HG02642 (cell line): ENCODE measurements at regions not wholly inside any gene's neighbourhood (a gene's known extent, or its start where the extent isn't known, plus 50 kb on each side); places are given as distances from the start of the nearest gene placed in this dataset.

Experiments
- ATAC-seq: cut with Tn5 transposase; IDR thresholded peaks from one replicate; pipeline ENCODE4 v1.9.1; 2021; ENCODE audit warnings: mild to moderate bottlenecking; ENCODE audit not compliant: unreplicated experiment, poor library complexity

DNA sequence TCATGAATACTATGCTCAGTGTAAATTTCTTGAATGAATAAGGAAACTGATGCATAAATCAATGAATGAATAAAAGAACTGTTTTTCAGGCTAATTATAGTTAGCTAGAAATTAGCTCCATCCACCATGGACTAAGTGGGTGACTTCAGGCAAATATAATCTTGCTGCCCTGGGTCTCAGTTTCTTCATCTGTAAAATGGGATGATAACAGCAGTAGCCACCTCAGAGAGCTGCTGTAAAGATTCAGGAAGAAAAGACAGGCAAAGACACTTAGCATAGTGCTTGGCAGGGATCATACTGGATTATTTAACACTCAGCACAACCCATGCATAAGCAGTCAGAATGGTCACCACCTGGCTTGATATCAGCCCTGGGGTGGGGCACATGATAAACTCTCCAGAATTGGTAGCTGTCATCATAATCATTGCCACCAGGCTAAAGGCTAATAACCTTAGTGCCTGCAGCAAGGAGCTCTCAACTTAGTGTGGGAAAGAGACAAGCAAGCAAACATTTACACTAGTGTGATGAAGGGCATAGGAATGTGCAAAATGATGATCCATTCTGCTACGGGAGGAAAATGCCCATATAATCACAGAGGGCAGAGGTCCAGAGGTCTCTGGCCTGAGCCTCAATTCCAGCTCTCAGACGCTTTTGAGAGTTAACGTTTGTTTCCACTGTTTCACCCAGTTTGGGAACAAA is 234.7 kb upstream of the TBX3 start:
- ATAC-seq = no peak

DNA sequence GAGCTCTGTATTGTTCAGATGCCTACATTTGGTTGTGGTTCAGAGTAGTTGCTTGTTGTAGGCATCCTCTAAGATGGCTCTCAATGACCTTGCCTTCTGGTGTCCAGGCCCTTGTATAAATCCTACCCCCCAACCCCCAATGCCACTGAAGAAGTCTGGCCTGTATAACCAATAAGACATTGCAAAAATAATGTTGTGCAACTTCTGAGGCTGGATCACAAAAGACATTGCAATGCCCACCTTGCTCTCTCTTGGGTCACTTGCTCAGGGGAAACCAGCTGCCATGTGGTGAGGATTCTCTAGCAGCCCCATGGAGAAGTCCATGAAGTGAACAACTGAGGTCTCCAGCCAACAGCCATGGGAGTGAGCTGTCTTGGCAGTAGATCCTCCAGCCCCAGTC is 234.0 kb upstream of the TBX3 start:
- no peak for ATAC-seq

DNA sequence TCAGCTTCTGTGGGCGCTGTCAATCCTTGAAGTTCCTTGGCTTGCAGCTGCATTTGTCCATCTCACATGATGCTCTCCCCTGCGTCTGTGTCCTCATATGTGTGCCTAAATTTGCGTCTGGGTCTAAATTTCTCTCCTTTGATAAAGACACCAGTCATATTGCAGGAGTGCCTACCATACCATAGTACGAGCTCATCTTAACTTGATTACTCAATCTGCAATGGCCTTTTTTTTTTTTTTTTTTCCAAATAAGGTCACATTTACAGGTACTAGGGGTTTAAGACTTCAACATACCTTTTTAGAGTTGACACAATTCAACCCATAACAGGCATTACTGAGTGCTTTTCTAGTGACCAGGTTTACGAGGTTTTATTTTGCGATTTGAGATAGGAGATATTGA is 233.3 kb upstream of the TBX3 start:
- ATAC-seq = no peak

DNA sequence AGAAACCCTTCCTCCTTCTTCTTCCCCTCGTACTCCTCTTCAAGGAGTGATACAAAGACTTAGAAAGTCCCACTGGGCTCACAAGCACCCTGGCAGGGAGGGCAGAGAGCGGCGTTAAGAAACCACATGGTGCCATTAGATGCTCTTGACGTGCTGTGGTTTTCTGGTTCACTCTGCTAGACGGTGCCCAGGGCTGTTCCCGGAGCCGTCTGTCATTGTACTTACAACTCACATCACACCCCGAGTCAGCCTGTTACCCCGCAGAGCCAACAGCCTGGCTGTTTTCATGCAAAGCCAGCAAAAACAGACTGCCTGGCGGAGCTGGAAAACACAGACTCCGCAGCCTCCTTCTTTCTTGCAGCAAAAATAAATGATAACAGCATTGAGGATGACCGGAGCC is 232.6 kb upstream of the TBX3 start:
- ATAC-seq = no peak

DNA sequence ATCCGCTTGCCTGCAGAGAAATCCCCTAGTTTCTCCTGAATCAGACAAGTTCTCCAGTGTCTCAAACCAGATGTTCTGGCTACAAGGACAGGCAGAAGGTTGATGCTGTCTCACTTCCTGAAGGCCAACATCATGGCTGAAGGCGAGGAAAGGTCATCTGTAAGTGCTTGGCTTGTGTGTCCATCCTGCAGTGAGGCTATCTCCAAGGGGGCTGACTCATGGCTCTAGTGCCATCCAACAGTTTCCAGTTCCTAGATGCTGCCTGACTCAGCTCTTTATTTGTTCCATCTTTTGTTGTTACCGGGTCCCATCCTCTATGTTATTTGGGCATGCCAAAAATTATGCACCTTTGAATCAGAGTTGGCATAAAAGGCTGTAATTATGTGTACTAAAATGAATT is 232.1 kb upstream of the TBX3 start:
- ATAC-seq = no peak

DNA sequence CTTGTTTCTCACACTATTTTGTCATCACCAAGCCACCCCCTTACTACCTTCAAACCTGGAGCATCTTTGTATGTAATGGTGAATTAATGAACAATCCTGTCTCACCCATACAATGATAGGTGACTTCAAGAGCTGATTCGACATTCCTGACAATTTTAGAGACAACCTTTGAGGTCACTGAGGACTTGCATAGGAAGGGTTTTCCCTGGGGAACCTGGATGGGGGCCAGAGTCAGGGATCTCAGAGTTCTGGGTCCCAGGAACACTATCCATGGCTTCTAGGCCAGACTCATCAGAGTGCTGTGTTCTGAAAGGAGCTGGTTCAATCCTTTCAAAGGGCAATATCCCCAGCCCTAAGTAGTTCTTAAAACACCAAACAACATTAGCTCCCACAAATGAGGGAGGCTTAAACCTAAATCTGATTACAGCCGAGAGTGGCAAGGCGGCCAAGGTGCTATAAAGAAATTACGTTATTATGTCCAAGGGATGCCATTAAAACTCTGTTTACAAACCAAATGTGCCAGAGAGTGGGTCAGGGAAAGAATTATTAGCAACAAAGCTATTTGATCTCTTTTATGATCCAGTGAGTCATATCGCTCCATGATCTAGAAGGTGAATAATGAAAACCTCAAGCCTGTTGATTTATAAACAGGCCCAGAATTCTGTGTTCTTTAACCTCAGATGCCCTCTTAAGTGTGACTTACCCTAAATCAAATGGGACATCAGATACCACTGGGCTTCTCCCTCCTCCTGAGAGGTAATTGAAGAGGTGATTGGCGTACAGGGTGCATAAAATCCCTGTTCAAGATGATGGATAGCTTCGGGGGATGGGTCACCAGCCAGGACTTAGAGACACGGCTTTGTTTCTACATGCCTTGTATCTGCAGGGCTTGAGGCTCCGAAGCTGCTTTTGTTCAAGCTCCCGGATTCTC is 230.2 kb upstream of the TBX3 start:
- ATAC-seq = no peak

DNA sequence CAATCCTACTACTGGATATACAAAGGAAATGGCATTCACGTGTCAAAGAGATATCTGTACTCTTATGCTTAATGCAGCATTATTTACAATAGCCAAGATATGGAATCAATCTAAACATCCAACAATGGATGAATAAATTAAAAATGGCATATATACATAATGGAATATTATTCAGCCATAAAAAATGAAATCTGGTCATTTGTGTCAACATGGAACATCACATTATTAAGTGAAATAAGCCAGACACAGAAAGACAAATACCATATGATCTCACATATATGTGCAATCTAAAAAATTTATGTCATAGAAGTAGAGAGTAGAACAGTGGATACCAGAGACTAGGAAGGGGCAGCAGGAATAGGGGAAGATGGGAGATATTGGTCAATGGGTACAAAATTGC is 228.8 kb upstream of the TBX3 start:
- ATAC-seq = no peak

DNA sequence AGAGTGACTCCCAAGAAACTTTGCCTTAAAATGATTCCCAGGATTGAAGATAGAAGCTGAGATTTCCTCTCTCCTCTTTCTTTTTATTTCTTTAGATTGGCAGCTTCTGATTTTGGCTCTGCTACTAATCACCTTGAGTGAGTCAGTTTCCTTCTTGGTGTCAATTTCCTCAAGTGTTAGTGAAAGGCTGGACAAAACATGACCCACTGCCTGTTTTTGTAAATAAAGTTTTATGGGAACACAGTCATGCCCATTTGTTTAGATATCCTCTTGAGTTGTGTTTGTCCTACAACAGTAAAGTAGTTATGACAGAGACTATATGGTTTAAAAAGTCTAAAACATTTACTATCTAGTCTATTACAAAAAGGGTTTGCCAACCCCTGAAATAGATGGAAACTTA is 227.2 kb upstream of the TBX3 start:
- no peak for ATAC-seq

DNA sequence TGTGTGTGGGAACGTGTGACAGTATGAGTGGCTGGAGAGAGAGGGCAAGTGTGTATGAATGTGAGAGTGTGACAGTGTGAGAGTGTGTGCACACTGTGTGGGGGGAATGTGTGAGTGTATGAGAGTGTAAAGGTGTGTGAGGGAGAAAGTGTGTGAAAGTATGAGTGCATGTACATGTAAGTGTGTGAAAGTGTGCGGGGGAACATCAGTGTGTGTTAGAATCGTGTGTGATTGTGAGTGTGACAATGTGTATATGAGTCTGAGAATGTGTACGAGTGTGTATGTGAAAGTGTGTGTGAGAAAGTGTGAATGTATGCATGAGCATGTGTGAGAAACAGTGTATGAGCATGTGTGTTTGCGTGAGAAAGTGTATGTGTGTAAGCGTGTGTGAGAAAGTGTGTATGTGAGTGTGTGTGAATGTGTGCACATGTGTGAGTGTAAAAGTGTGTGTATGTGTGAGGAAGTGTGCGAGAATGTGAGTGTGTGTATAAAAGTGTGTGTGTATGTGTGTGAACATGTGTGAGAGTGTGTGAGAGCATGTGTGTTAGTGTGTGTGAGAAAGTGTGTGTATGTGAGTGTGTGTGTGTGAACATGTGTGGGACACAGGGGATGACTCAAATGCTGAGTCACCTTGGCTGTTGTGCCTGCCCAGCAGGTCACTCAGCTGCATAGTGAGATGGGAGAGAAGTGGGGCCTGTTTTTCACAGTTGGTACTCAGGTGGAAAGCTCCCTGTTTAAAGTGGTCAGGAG is 220.5 kb upstream of the TBX3 start:
- ATAC-seq = no peak

DNA sequence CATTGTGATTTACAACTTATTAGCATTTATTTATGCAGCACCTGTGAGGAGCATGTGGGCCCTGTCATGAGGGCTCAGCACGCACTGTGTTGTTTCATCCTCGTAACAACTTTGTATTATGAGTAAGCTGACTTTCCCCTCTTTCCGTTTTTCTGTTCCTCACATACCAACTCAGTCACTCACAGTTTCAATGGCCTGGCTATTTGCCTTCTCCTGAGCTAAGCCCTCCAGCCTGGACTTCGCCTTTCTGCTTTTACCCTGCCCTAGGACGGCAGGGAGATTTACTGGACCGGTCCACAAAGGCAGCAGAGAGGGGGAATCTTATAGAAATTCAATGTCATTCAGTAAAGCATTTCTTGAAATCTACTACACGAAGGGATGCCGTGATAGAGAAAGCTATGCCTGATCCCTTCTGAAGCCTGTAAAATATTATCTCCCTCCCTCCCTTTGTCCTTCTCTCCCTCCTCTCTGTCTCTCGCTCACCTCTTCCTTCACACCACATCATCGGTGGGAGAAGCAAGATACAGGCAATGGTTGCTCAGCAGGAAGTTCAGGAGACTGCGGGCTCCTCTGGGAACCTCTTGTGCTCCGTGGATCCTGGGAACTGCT is 219.2 kb upstream of the TBX3 start:
- no peak for ATAC-seq

DNA sequence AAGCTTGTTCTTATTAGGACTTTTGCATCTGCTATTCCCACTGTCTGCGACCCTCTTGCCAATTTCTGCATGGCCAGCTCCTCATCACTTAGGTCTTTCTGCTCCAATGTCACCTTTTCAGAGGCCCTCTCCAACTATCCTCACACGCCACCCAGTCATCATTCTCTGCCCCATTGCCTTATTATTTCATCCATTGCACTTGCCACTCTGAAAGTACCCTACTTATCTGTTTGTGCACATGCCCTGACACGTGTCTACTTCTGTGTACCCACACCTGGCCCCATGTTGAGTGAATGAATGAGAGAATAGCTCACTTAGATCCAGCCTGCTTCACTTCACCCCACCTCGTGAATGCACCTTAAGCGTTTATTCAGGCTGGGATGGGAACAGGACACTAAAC is 218.7 kb upstream of the TBX3 start:
- ATAC-seq = no peak

DNA sequence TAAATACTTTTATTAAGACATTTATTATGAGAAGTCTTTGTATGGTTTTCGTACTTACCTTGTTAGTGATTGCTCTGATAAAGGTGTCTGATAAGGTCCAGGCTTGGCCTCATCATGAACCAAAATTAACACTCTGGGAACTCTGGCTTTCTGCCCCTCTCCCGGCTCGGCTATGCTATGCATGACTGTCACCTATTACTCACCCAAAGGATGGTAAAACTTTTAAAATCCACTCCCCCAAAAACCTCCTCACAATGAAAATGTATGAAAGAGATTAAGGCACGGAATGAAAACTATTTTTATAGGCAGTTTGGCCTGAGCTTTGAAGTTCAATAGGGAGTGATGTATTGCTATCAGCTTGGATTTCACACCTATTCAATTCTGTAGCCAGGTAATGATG is 217.3 kb upstream of the TBX3 start:
- ATAC-seq = no peak

DNA sequence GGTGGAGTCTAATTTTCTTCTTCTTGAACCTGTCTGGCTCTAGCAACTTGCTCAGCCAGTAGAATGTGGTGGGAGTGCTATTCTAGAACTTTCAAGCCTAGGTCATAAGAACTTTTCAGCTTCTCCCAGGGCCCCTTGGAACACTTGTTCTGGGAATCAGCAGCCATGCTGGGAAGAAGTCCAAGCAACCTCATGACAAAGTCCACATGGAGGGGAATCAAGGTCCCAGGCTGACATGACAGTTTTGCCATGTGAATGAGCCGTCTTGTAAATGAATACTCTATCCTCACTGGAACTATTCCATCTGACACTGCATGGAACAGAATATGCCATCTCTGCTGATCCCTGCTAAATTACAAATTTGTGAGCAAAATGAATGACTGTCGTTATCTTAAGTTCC is 214.2 kb upstream of the TBX3 start:
- no peak for ATAC-seq

DNA sequence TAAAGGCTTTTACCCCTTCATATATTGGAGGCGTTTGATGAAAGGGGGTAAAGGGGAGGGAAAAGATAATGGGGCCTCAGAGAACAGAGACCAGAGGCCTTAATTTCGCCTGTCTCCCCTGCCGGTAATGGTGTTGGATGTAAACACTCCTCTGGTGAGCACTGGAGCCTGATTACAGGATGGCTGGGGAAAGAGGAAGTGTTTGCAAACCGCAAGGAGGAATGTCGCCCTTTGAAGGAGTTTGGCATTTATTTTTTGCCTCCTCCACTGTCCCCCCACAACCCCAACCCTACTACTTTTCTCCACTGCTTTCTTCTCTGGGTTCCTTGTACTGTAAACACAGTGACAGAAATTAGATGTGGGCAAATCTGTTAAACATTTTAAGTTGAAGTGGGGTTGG is 211.9 kb upstream of the TBX3 start:
- no peak for ATAC-seq

DNA sequence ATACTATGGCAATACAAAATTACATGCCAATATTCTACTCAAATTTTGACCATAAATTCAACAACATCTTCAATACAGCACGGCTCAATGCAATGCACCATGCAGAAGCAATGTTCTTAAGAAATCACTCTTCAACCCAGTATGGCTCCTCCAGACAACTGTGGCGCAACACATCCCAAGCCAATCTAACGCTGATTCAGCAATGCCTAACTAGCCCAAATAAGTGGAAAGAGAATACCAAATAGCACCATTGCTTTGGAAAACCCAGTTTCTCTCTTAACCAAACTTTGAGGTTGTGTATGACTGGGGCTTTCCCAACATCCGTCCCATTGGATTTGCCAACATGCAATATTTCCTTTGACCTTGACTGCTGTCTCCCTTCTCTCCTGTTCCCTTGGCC is 211.1 kb upstream of the TBX3 start:
- ATAC-seq = no peak

DNA sequence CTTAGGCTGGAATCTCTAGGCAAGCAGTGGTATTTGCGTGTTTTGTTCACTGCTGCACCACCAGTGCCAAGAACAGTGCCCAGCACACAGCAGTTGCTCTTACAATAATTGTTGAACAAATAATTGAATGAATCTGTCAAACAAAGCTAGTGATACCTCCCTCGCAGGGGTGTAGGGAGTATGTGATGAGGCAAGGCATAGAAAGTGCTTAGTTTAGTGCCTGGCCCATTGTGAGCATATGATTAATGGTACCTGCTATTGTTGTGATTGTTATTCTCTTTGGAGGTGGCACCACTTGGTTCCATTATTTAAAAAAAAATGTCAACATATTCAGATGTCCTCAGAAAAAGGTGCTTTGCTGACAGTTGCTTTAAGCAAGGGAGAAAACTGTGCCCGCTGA is 210.1 kb upstream of the TBX3 start:
- no peak for ATAC-seq

DNA sequence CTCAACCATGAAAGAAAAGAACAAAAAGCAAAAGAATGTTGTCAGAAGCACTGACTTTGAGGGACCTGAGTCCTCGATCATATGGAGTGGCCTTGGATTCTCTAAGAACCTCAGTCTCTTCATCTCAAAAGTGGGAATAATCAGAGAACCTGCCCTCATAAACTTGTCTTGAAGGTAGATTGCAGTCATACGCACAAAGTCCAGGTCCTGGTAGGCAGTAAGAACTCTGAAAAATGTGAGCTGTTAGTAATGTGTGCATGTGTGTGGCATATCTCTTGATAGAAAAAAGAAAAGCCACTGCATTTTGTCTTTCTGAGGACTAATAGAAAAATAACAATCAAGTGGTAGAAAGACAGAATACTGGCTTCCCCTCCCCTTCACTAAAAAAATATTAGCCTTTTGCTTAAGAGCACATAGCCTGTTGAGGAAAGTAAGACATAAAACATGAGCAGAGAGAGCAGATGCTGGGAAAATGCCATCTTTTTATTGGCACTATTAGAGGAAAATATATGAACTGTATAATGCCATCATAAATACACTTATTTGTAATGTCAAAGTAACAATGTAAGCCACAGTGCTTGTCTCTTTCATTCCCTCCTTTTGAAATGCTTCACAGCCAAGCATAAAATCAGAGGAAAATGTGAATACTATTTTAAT is 205.1 kb upstream of the TBX3 start:
- no peak for ATAC-seq

DNA sequence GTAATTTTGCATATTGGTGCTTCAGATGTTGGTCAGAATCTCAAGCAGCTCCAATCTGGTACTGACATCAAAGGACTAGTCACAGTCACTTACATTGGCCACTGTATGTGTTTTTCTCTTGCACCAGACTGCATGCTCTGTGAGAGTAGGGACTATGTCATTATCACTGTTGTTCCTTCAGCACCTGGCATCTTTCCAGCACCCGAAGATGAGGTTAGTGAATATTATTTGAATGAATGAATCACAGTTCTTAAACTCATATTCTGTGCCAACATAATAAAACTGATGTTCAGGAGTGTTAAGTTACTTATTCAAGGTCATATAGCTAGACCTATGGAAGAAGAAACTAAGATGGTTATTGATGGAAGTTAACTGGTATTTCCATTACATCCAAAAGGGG is 204.5 kb upstream of the TBX3 start:
- ATAC-seq = no peak

DNA sequence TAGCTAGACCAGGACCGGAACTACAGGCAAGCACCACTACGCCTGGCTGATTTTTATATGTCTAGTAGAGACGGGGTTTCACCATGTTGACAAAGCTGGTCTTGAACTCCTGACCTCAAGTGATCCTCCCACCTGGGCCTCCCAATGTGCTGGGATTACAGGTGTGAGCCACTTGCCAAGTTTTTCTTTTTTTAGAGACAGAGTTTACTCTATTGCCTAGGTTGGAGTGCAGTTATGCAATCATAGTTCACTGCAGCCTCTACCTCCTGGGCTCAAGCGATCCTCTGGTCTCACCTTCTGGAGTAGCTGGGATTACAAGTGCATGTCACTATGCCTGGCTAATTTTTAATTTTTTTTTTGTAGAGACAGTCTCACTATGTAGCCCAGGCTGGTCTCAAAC is 201.5 kb upstream of the TBX3 start:
- no peak for ATAC-seq

DNA sequence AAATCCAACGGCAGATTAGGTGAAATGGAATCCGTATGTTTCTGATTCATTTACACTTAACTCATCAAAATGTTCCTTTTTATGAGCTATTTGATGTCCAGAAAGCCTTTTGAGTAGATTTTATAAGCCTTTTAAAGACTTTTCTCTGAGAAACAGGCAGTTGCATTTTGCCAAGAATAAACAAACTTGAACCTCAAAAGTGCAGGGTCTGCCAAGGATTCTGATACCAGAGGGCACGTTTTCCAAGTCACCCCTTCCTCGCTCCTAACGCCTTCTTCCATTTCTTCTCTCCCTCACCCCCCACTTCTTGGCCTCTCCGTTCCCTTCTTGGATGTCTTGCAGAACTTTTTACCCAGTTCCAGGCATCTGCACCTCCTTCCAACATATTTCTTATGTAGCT is 200.6 kb upstream of the TBX3 start:
- no peak for ATAC-seq
